Panc1 (cell line): ENCODE measurements at regions not wholly inside any gene's neighbourhood (a gene's known extent, or its start where the extent isn't known, plus 50 kb on each side); places are given as distances from the start of the nearest gene placed in this dataset.

Experiments
- POLR2AphosphoS5 ChIP-seq: IDR thresholded peaks from 2 replicates; pipeline ENCODE4 v1.6.1; 2012; ENCODE audit warnings: mild to moderate bottlenecking, low read depth, low read length, moderate library complexity
- SIN3A ChIP-seq: IDR thresholded peaks from 2 replicates; pipeline ENCODE4 v1.6.1; 2012; ENCODE audit warnings: low read depth, mild to moderate bottlenecking, low read length, moderate library complexity, borderline replicate concordance; ENCODE audit not compliant: insufficient read depth
- TF ChIP-seq, protein P1 (sequence below): fragments of 450-650 bp; IDR thresholded peaks from 2 replicates; pipeline ENCODE4 v1.5.1; 2017; ENCODE audit warnings: mild to moderate bottlenecking
- TF ChIP-seq, protein P2 (sequence below), 2 experiments: IDR thresholded peaks; 2 replicates each; pipeline ENCODE4 v1.6.1; 2011 to 2012; ENCODE audit warnings: low read depth in 2 of 2, control low read depth in 1 of 2, low read length in 1 of 2, mild to moderate bottlenecking in 1 of 2, moderate library complexity in 1 of 2; ENCODE audit not compliant: insufficient read depth in 1 of 2

DNA sequence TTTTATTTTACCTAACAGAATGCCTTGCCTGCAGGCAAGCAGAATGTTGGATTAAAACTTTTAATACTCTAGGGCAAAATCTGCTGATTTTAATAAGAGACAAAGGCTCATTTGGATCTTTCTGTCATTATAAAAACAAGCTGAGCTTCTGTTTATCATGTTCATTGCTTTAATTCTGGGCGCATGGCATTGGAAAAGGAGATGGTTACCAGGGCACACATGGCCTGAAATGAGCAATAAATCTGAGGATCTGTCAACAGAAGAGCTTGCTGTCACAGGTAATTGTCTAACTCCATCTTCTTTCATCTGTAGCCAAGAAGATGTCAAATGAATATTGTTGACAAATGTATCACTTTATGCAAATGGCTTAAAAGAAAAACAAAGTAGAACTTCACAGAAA, 439.6 kb downstream of the DOK5 start:
- TF ChIP-seq, protein P1, sequence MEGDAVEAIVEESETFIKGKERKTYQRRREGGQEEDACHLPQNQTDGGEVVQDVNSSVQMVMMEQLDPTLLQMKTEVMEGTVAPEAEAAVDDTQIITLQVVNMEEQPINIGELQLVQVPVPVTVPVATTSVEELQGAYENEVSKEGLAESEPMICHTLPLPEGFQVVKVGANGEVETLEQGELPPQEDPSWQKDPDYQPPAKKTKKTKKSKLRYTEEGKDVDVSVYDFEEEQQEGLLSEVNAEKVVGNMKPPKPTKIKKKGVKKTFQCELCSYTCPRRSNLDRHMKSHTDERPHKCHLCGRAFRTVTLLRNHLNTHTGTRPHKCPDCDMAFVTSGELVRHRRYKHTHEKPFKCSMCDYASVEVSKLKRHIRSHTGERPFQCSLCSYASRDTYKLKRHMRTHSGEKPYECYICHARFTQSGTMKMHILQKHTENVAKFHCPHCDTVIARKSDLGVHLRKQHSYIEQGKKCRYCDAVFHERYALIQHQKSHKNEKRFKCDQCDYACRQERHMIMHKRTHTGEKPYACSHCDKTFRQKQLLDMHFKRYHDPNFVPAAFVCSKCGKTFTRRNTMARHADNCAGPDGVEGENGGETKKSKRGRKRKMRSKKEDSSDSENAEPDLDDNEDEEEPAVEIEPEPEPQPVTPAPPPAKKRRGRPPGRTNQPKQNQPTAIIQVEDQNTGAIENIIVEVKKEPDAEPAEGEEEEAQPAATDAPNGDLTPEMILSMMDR, result no peak
- TF ChIP-seq POLR2AphosphoS5 (no peak), SIN3A (no peak)
- TF ChIP-seq, protein P2, sequence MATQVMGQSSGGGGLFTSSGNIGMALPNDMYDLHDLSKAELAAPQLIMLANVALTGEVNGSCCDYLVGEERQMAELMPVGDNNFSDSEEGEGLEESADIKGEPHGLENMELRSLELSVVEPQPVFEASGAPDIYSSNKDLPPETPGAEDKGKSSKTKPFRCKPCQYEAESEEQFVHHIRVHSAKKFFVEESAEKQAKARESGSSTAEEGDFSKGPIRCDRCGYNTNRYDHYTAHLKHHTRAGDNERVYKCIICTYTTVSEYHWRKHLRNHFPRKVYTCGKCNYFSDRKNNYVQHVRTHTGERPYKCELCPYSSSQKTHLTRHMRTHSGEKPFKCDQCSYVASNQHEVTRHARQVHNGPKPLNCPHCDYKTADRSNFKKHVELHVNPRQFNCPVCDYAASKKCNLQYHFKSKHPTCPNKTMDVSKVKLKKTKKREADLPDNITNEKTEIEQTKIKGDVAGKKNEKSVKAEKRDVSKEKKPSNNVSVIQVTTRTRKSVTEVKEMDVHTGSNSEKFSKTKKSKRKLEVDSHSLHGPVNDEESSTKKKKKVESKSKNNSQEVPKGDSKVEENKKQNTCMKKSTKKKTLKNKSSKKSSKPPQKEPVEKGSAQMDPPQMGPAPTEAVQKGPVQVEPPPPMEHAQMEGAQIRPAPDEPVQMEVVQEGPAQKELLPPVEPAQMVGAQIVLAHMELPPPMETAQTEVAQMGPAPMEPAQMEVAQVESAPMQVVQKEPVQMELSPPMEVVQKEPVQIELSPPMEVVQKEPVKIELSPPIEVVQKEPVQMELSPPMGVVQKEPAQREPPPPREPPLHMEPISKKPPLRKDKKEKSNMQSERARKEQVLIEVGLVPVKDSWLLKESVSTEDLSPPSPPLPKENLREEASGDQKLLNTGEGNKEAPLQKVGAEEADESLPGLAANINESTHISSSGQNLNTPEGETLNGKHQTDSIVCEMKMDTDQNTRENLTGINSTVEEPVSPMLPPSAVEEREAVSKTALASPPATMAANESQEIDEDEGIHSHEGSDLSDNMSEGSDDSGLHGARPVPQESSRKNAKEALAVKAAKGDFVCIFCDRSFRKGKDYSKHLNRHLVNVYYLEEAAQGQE (IDR thresholded peaks at IDR 0.05; ENCODE audit: insufficient read depth in 1 of 2, low read depth in 2 of 2, low read length in 1 of 2), result no peak
